Inflammatory macrophage treated with lipopolysaccharide for 1 hour (primary cell): ENCODE measurements at regions not wholly inside any gene's neighbourhood (a gene's known extent, or its start where the extent isn't known, plus 50 kb on each side); places are given as distances from the start of the nearest gene placed in this dataset.

Experiments
- DNase-seq, 2 donors: peaks; one replicate each; pipeline ENCODE4 v3.0.0-alpha.2; 2020 to 2022

DNA sequence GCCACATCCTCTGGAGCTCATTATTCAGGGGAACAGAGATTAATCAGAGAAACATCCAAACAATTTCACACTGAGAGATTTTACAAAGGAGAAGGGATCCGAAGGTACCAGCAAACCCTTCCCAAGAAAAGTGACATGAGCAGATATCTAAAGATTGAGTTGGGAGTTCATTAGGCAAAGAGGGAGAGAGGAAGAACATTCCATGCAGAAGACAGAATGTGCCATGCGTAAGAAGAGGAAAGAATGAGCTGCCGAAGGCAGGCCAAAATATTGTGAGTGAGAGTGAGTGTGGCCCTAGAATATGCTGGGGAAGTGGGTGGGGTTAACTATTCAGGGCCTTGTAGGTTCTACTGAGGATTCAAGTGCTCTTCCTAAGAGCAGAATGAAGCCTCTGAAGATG, 50.0 kb upstream of the LYVE1 start:
- DNase-seq: no peak
